ENCODE measurements at regions not wholly inside any gene's neighbourhood (a gene's known extent, or its start where the extent isn't known, plus 50 kb on each side); places are given as distances from the start of the nearest gene placed in this dataset.

- Histone ChIP-seq H3K4me1 (no peaks in the 10 kb centered on the region), H3K9me3 (no peaks in the 10 kb centered on the region), H3K27ac (no peak overlapping the region), H3K4me3 (replicated peaks in 1 of 3) (no peak overlapping the region), H3K27me3 (no peaks in the 10 kb centered on the region), H3K36me3 (no peaks in the 10 kb centered on the region)
- WGBS, 2 donors: 86 to 92% methylated on average over 2 of the region's 2 CpGs
- intact Hi-C loops (cut with DNase I): no loop called here
- TF ChIP-seq POLR2A (IDR thresholded peaks at IDR 0.05): no peak
- TF ChIP-seq, protein P1, sequence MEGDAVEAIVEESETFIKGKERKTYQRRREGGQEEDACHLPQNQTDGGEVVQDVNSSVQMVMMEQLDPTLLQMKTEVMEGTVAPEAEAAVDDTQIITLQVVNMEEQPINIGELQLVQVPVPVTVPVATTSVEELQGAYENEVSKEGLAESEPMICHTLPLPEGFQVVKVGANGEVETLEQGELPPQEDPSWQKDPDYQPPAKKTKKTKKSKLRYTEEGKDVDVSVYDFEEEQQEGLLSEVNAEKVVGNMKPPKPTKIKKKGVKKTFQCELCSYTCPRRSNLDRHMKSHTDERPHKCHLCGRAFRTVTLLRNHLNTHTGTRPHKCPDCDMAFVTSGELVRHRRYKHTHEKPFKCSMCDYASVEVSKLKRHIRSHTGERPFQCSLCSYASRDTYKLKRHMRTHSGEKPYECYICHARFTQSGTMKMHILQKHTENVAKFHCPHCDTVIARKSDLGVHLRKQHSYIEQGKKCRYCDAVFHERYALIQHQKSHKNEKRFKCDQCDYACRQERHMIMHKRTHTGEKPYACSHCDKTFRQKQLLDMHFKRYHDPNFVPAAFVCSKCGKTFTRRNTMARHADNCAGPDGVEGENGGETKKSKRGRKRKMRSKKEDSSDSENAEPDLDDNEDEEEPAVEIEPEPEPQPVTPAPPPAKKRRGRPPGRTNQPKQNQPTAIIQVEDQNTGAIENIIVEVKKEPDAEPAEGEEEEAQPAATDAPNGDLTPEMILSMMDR (IDR thresholded peaks at IDR 0.05): no peak
- no peak for DNase-seq
Observed at GRCh38 chr1:30348147-30348546, 375.2 kb downstream of the MATN1 start.

DNA sequence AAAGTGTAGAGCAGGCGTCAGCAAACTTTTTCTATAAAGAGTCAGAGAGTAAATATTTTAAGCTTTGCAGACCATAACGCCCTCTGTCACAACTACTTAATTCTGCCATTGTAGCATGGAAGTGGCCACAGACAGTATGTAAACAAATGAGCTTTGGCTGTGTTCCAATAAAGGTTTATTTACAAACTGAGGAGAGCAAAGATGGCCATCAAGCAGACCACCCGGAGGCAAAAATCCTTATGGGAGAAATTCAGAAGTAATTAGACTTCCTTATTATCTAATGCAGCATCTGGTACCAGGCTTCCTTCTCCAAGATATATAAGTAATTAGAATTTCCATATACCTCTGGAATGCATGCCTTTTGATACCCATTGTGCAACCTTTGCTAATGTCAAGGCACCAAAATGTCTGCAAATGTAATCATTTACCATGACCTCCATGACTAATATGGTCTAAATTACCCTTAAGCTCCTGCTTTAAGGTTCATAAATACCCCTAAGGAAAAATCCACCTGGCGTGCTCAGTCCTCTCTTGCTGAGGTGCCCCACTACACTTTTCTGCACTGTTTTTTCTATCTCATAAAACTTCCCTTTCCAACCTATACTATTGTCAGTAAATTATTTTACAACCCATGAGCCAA is 377.8 kb downstream of the MATN1 start:
- WGBS, 2 donors: 38 to 51% methylated on average over 4 of the region's 4 CpGs
- H3K27me3 ChIP-seq: no peaks in the 10 kb centered on the region
- H3K36me3 ChIP-seq: no peaks in the 10 kb centered on the region
- no peak overlapping the region for H3K27ac ChIP-seq
- DNase-seq: no peak
- no peak for TF ChIP-seq POLR2A (IDR thresholded peaks at IDR 0.05)
- TF ChIP-seq, protein P1 (IDR thresholded peaks at IDR 0.05): no peak
- intact Hi-C loops (cut with DNase I): no loop called here
- H3K9me3 ChIP-seq: no peaks in the 10 kb centered on the region
- H3K4me1 ChIP-seq: no peaks in the 10 kb centered on the region
- no peak overlapping the region for H3K4me3 ChIP-seq (replicated peaks in 1 of 3)

GRCh38 chr1:30343562-30343961 is 379.8 kb downstream of the MATN1 start:
- intact Hi-C loops (cut with DNase I): no loop called here
- no peaks in the 10 kb centered on the region for H3K27me3 ChIP-seq
- 45 to 48% methylated on average over 3 of the region's 3 CpGs for WGBS, 2 donors

DNA sequence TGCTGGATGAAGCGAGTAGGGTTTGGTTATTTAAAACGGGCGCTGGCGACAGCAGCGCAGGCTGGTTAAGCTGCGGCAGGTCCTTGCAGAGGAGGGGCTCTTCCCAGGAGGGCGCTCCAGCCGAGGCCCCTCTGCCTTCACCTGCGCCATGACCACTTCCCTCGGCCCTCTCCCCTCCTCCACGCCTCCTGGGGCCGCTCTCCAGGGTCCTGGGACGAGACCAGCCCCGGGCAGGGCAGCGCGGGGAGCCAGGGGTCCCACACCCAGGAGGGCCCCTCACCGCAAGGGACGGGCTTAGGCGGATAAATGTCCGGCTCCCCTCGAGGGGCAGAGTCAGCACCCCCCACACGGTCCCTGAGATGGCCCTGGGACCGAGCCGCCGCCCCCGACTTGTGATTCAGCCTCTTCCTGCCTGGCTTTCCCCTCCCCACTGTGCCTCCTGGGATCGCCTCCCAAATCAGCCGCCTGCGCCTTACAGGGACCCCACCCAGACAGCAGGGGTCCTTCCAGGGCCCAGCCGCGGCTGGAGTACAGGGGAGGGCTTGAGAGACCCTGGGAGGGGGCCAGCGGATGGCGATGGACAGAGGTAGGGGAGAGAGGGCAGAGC is 380.7 kb downstream of the MATN1 start:
- DNase-seq: no peak
- Histone ChIP-seq H3K9me3 (no peaks in the 10 kb centered on the region), H3K27ac (no peak overlapping the region), H3K27me3 (no peaks in the 10 kb centered on the region), H3K36me3 (no peaks in the 10 kb centered on the region), H3K4me1 (no peaks in the 10 kb centered on the region), H3K4me3 (replicated peaks in 1 of 3) (no peak overlapping the region)
- TF ChIP-seq, protein P1 (IDR thresholded peaks at IDR 0.05): no peak
- no peak for TF ChIP-seq POLR2A (IDR thresholded peaks at IDR 0.05)
- intact Hi-C loops (cut with DNase I): no loop called here
- 8 to 11% methylated on average over 26 to 27 of the region's 33 CpGs for WGBS, 2 donors

More at GRCh38 chr1:30343562-30343961, 379.8 kb downstream of the MATN1 start:
- no peak for TF ChIP-seq POLR2A (IDR thresholded peaks at IDR 0.05)
- TF ChIP-seq, protein P1 (IDR thresholded peaks at IDR 0.05): no peak
- no peaks in the 10 kb centered on the region for H3K36me3 ChIP-seq
- H3K4me1 ChIP-seq: no peaks in the 10 kb centered on the region
- H3K4me3 ChIP-seq (replicated peaks in 1 of 3): no peak overlapping the region
- no peak overlapping the region for H3K27ac ChIP-seq
- DNase-seq: no peak
- H3K9me3 ChIP-seq: no peaks in the 10 kb centered on the region

DNA sequence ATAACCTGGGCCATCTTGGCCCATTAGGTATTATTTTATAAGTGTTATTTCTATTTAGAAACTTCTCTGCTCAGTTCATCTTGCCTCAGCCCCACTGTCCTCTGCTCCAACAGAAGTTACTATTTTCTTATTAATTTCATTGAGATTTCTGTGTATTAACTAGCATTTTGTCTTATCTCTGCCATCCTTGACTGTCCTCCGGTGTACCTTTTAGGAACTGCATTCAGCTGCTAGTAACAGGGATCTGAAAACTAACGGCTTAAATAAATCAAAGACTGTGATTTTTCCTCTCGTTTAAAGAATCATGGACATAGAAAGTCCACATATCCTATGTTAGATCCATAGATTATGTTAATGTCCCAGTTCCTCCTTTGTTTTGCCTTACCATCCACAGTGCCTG is 382.5 kb downstream of the MATN1 start:
- TF ChIP-seq, protein P1 (IDR thresholded peaks at IDR 0.05): no peak
- TF ChIP-seq POLR2A (IDR thresholded peaks at IDR 0.05): no peak
- WGBS, 2 donors: 86% methylated on average over 3 of the region's 3 CpGs
- no peaks in the 10 kb centered on the region for H3K9me3 ChIP-seq
- no peak overlapping the region for H3K27ac ChIP-seq
- H3K4me3 ChIP-seq (replicated peaks in 1 of 3): no peak overlapping the region
- no peak for DNase-seq
- no peaks in the 10 kb centered on the region for H3K27me3 ChIP-seq
- H3K36me3 ChIP-seq: no peaks in the 10 kb centered on the region
- H3K4me1 ChIP-seq: no peaks in the 10 kb centered on the region
- intact Hi-C loops (cut with DNase I): no loop called here

All from thyroid gland (tissue), 4 donors.